Activated B cell treated with CpG ODN at 0.5 μM for 24 hours (primary cell): ENCODE measurements at regions not wholly inside any gene's neighbourhood (a gene's known extent, or its start where the extent isn't known, plus 50 kb on each side); places are given as distances from the start of the nearest gene placed in this dataset.
A peak's percentile ranks its signal among the peaks of the same experiment; 100 is the strongest.

Experiments
- ATAC-seq: fragments of 200-7000 bp; cut with Tn5 transposase; one replicate; pipeline ENCODE4 v1.10.0; 2021; ENCODE audit warnings: low read depth, mild to moderate bottlenecking, moderate library complexity
- CTCF ChIA-PET: fragments of 350-600 bp; sonication (Branson Sonifier 250); formaldehyde crosslinking; loops from one replicate; lab custom pipeline; 2021; ENCODE audit warnings: antibody characterized with exemption; lab: Charles Lee
- POLR2A ChIA-PET: fragments of 350-600 bp; sonication (Branson Sonifier 250); formaldehyde crosslinking; loops from one replicate; lab custom pipeline; 2021; ENCODE audit warnings: antibody characterized with exemption; lab: Charles Lee
- DNase-seq: peaks from one replicate; pipeline ENCODE4 v3.0.0; 2022
- H3K27ac Mint-ChIP-seq: one replicate; pipeline ENCODE4 v1.8.0; 2020; ENCODE audit warnings: mixed read lengths
- H3K27me3 Mint-ChIP-seq: one replicate; pipeline ENCODE4 v1.8.0; 2021; ENCODE audit warnings: mixed read lengths
- H3K36me3 Mint-ChIP-seq: one replicate; pipeline ENCODE4 v1.8.0; 2021; ENCODE audit warnings: low read depth, mixed read lengths
- H3K4me1 Mint-ChIP-seq: one replicate; pipeline ENCODE4 v1.8.0; 2021; ENCODE audit warnings: mixed read lengths
- H3K4me3 Mint-ChIP-seq: one replicate; pipeline ENCODE4 v1.8.0; 2020; ENCODE audit warnings: mild to moderate bottlenecking, mixed read lengths
- H3K9me3 Mint-ChIP-seq: one replicate; pipeline ENCODE4 v1.8.0; 2020; ENCODE audit warnings: mixed read lengths
- intact Hi-C: fragments of 100-400 bp; cut with micrococcal nuclease; formaldehyde crosslinking; loops from one replicate; pipeline ENCODE4 v1.15.1; 2024
- TF ChIP-seq, protein P1 (sequence below): fragments of 200-600 bp; IDR thresholded peaks from one replicate; pipeline ENCODE4 v1.8.0; 2022; ENCODE audit warnings: antibody characterized with exemption, mild to moderate bottlenecking

DNA sequence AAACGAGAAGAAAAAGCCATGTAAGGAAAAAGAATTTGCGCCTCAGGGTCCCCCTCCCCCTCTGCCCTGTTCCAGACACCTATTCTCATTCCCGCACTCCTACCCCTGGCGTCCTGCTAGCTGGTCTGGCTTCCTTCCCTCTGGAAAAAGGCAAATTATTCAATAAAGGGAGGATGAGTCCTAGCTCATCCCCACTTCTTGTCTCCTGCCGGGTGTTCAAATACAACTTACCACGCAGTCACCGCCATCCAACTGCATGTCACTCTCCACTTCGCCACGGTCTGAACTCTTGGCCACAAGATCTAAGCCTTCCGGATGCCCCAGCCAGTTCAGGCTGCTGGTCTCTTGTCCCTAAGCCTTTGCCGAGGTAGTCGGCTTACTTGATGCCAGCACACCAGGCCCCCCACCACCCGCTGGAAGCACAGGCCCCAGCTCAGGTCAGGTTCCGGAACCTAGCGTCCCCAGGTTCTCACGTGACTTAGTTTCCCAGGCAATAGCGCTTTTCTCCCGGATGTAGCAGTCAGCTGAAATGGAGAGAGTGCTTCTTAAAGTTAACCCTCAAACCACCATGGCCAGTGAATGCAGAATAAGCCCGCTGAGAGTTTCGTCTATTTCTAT, 209.6 kb upstream of the SPIN4 start:
- Mint-ChIP-seq H3K4me1 (peaks cover 27% of the 10 kb centered on the region), H3K27me3 (no peaks in the 10 kb centered on the region), H3K36me3 (peaks cover 10% of the 10 kb centered on the region), H3K27ac (peak overlapping the region; percentile 87), H3K4me3 (peak overlapping the region; percentile 97), H3K9me3 (no peaks in the 10 kb centered on the region)
- DNase-seq (peak; percentile 34), ATAC-seq (peak; percentile 78)
- ChIA-PET POLR2A (interaction anchor here (1.3 kb wide), 1 partner anchor 194 kb away, joined by 5 read pairs; a partner anchor contains a TSS), CTCF (no interaction called here)
- intact Hi-C loops, result loop anchor here (1.0 to 2.0 kb wide), 3 partner anchors 195 to 1474 kb away; partner anchors contain the start of genes SPIN4 and ZC3H12B
- TF ChIP-seq, protein P1, sequence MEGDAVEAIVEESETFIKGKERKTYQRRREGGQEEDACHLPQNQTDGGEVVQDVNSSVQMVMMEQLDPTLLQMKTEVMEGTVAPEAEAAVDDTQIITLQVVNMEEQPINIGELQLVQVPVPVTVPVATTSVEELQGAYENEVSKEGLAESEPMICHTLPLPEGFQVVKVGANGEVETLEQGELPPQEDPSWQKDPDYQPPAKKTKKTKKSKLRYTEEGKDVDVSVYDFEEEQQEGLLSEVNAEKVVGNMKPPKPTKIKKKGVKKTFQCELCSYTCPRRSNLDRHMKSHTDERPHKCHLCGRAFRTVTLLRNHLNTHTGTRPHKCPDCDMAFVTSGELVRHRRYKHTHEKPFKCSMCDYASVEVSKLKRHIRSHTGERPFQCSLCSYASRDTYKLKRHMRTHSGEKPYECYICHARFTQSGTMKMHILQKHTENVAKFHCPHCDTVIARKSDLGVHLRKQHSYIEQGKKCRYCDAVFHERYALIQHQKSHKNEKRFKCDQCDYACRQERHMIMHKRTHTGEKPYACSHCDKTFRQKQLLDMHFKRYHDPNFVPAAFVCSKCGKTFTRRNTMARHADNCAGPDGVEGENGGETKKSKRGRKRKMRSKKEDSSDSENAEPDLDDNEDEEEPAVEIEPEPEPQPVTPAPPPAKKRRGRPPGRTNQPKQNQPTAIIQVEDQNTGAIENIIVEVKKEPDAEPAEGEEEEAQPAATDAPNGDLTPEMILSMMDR, result no peak

- no peak for ATAC-seq
- Mint-ChIP-seq H3K4me1 (no peaks in the 10 kb centered on the region), H3K27ac (no peak overlapping the region), H3K9me3 (peaks cover 5% of the 10 kb centered on the region), H3K27me3 (no peaks in the 10 kb centered on the region), H3K36me3 (peaks cover 14% of the 10 kb centered on the region), H3K4me3 (no peak overlapping the region)
- DNase-seq, result no peak
- TF ChIP-seq, protein P1, result no peak
- intact Hi-C loops, result no loop called here
- POLR2A ChIA-PET, result no interaction called here
- CTCF ChIA-PET, result no interaction called here
These were observed 200.7 kb upstream of the SPIN4 start for GRCh38 chrX:63551856-63552255.

GRCh38 chrX:63530654-63531053, 179.5 kb upstream of the SPIN4 start:
- peaks cover 21% of the 10 kb centered on the region for H3K36me3 Mint-ChIP-seq
- DNase-seq, result no peak
- no peaks in the 10 kb centered on the region for H3K4me1 Mint-ChIP-seq
- no peak overlapping the region for H3K4me3 Mint-ChIP-seq
- CTCF ChIA-PET, result no interaction called here
- no peak for ATAC-seq
- H3K9me3 Mint-ChIP-seq, result peaks cover 12% of the 10 kb centered on the region
- POLR2A ChIA-PET, result no interaction called here
- no peaks in the 10 kb centered on the region for H3K27me3 Mint-ChIP-seq
- H3K27ac Mint-ChIP-seq, result no peak overlapping the region
- TF ChIP-seq, protein P1, result no peak
- intact Hi-C loops, result no loop called here

GRCh38 chrX:63529961-63530360, 178.8 kb upstream of the SPIN4 start:
- peaks cover 18% of the 10 kb centered on the region for H3K36me3 Mint-ChIP-seq

DNA sequence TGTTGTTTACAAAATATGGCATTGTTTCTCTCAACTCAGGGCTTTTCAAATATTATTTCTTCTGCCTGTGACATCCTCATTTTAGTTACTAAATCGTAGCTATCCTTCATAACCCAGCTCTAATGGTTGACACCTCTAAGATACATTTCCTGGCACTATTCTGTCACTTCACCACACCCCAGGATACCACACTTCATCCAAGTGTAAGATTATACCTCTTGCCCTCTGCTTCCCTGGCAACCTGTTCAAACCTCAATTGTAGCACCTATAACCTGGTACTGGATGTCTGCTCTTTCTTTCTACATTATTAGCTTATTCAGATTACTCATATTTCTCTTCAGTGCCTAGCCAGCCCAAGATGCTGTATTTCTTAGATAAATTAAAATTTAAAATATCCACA, 175.7 kb upstream of the SPIN4 start:
- H3K9me3 Mint-ChIP-seq, result peaks cover 8% of the 10 kb centered on the region
- no peak overlapping the region for H3K4me3 Mint-ChIP-seq
- H3K4me1 Mint-ChIP-seq, result no peaks in the 10 kb centered on the region
- H3K27ac Mint-ChIP-seq, result no peak overlapping the region
- intact Hi-C loops, result no loop called here
- ATAC-seq (no peak), DNase-seq (no peak)
- peaks cover 11% of the 10 kb centered on the region for H3K36me3 Mint-ChIP-seq
- H3K27me3 Mint-ChIP-seq, result no peaks in the 10 kb centered on the region
- TF ChIP-seq, protein P1, result no peak
- CTCF ChIA-PET, result no interaction called here
- POLR2A ChIA-PET, result no interaction called here

More at GRCh38 chrX:63529961-63530360, 178.8 kb upstream of the SPIN4 start:
- TF ChIP-seq, protein P1, result no peak
- Mint-ChIP-seq H3K27me3 (no peaks in the 10 kb centered on the region), H3K4me1 (no peaks in the 10 kb centered on the region), H3K27ac (no peak overlapping the region), H3K4me3 (no peak overlapping the region), H3K9me3 (peaks cover 8% of the 10 kb centered on the region)
- DNase-seq (no peak), ATAC-seq (no peak)
- ChIA-PET POLR2A (no interaction called here), CTCF (no interaction called here)
- intact Hi-C loops, result no loop called here
